GM19240 (cell line): ENCODE measurements at regions not wholly inside any gene's neighbourhood (a gene's known extent, or its start where the extent isn't known, plus 50 kb on each side); places are given as distances from the start of the nearest gene placed in this dataset.
"Not testable (repeated sequence)": the region's sequence is repeated elsewhere in the genome, so short reads cannot be mapped to it uniquely, and the experiment has no call there.

Experiments
- DNase-seq: peaks from one replicate; pipeline ENCODE4 v3.0.0; 2011; ENCODE audit warnings: low spot score; ENCODE audit not compliant: insufficient read length

GRCh38 chr14:86761611-86762010 is 1231.4 kb downstream of the GALC start:
- DNase-seq, result no peak

GRCh38 chr14:86756521-86757190 is 1226.7 kb downstream of the FLRT2 start:
- no peak for DNase-seq

GRCh38 chr14:86750488-86750887 is 1220.5 kb downstream of the FLRT2 start:
- DNase-seq, result not testable (repeated sequence)

- DNase-seq, result no peak
Observed at GRCh38 chr14:86739761-86740160, 1209.8 kb downstream of the FLRT2 start.

- not testable (repeated sequence) for DNase-seq
Observed at GRCh38 chr14:86731427-86731826, 1201.5 kb downstream of the FLRT2 start.

- no peak for DNase-seq
Observed at GRCh38 chr14:86723254-86723624, 1193.3 kb downstream of the FLRT2 start.

GRCh38 chr14:86722612-86723253 is 1192.8 kb downstream of the FLRT2 start:
- no peak for DNase-seq

GRCh38 chr14:86714575-86714974 is 1184.6 kb downstream of the FLRT2 start:
- DNase-seq, result no peak

GRCh38 chr14:86714153-86714552 is 1184.2 kb downstream of the FLRT2 start:
- DNase-seq, result no peak

GRCh38 chr14:86712727-86713126 is 1182.8 kb downstream of the FLRT2 start:
- DNase-seq, result no peak

- no peak for DNase-seq
Observed at GRCh38 chr14:86712176-86712575, 1182.2 kb downstream of the FLRT2 start.

- no peak for DNase-seq
Observed at GRCh38 chr14:86708846-86709339, 1178.9 kb downstream of the FLRT2 start.

- DNase-seq, result no peak
Observed at GRCh38 chr14:86707071-86707470, 1177.1 kb downstream of the FLRT2 start.

- no peak for DNase-seq
Observed at GRCh38 chr14:86683561-86683960, 1153.6 kb downstream of the FLRT2 start.

GRCh38 chr14:86675059-86675458 is 1145.1 kb downstream of the FLRT2 start:
- no peak for DNase-seq

- DNase-seq, result no peak
Observed at GRCh38 chr14:86673523-86673969, 1143.6 kb downstream of the FLRT2 start.

GRCh38 chr14:86672080-86672479 is 1142.1 kb downstream of the FLRT2 start:
- no peak for DNase-seq

GRCh38 chr14:86665975-86666374 is 1136.0 kb downstream of the FLRT2 start:
- no peak for DNase-seq

GRCh38 chr14:86662334-86662733 is 1132.4 kb downstream of the FLRT2 start:
- DNase-seq, result no peak

GRCh38 chr14:86654558-86655184 is 1124.7 kb downstream of the FLRT2 start:
- no peak for DNase-seq

GRCh38 chr14:86652526-86652925 is 1122.6 kb downstream of the FLRT2 start:
- DNase-seq, result no peak
